ENCODE measurements at regions not wholly inside any gene's neighbourhood (a gene's known extent, or its start where the extent isn't known, plus 50 kb on each side); places are given as distances from the start of the nearest gene placed in this dataset.

DNA sequence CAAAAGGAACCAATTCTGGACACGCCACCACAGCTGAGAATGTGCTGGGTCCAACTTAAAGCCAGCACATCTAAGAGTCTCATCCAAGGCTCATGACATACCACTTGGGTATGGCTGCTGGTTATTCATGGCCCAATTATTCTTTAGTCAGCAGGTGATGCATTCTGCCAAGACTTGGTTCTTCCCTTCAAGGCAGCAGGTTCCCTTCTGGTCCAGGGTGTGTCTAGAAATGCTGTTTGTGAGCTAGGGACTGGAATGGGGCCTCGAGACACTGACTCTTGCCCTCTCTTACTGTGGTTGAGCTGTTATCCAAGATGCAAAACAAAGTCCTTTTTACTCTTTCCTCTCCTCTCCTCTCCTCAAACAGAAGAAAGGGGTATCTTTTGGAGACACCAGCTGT lies 522.6 kb downstream of the HINT1 start:
- no peak overlapping the region for H3K4me3 ChIP-seq (ENCODE audit: low read length in 2 of 2)
- WGBS, 2 donors (ENCODE audit: extremely low coverage in 2 of 2, insufficient read length in 2 of 2, insufficient replicate concordance in 1 of 2): no CpG with 5 or more reads among the region's 2 CpGs

GRCh38 chr5:130627145-130627544 lies 537.9 kb downstream of the HINT1 start:
- Histone ChIP-seq H2BK15ac (ENCODE audit: low read length) (no peak overlapping the region), H3K27ac (replicated peaks; ENCODE audit: low read length) (no peak overlapping the region), H3K4ac (ENCODE audit: low read length) (no peak overlapping the region), H3K23ac (ENCODE audit: low read depth, low read length, poor library complexity) (no peak overlapping the region), H2BK5ac (ENCODE audit: low read length) (no peak overlapping the region), H3K27me3 (ENCODE audit: control insufficient read depth in 3 of 3, insufficient read depth in 3 of 3, low read depth in 1 of 3, low read length in 3 of 3) (no peaks in the 10 kb centered on the region), H3K9ac (ENCODE audit: low read depth, low read length, poor library complexity) (no peak overlapping the region), H3K4me2 (ENCODE audit: insufficient read depth, low read length, poor library complexity, severe bottlenecking) (no peak overlapping the region), H3K14ac (ENCODE audit: low read length) (no peak overlapping the region), H3K9me3 (replicated peaks in 1 of 2; ENCODE audit: control insufficient read depth in 2 of 2, insufficient read depth in 1 of 2, low read depth in 1 of 2, low read length in 2 of 2) (no peaks in the 10 kb centered on the region), H2AK5ac (ENCODE audit: low read depth, low read length) (no peak overlapping the region), H3K79me1 (ENCODE audit: low read depth, low read length) (no peaks in the 10 kb centered on the region), H2BK12ac (ENCODE audit: low read length) (no peak overlapping the region), H2BK120ac (ENCODE audit: low read depth, low read length) (no peak overlapping the region), H3K4me3 (ENCODE audit: low read length in 2 of 2) (no peak overlapping the region), H2AFZ (ENCODE audit: low read length) (no peak overlapping the region), H3K4me1 (ENCODE audit: control insufficient read depth in 2 of 2, insufficient read depth in 1 of 2, low read depth in 1 of 2, low read length in 2 of 2) (no peaks in the 10 kb centered on the region), H4K8ac (ENCODE audit: low read depth, low read length) (no peak overlapping the region), H3K36me3 (replicated peaks in 1 of 2; ENCODE audit: control insufficient read depth in 2 of 2, insufficient read depth in 2 of 2, low read length in 2 of 2) (no peaks in the 10 kb centered on the region), H3K18ac (ENCODE audit: low read length) (no peak overlapping the region), H4K91ac (ENCODE audit: low read depth, low read length, poor library complexity) (no peak overlapping the region)
- DNase-seq (ENCODE audit: low spot score): no peak

More for the DNA sequence above, 522.6 kb downstream of the HINT1 start:
- Histone ChIP-seq H3K14ac (ENCODE audit: low read length) (no peak overlapping the region), H2AK5ac (ENCODE audit: low read depth, low read length) (no peak overlapping the region), H2BK5ac (ENCODE audit: low read length) (no peak overlapping the region), H3K79me1 (ENCODE audit: low read depth, low read length) (no peaks in the 10 kb centered on the region), H4K8ac (ENCODE audit: low read depth, low read length) (no peak overlapping the region), H4K91ac (ENCODE audit: low read depth, low read length, poor library complexity) (no peak overlapping the region), H3K23ac (ENCODE audit: low read depth, low read length, poor library complexity) (no peak overlapping the region), H2BK15ac (ENCODE audit: low read length) (no peak overlapping the region), H3K4ac (ENCODE audit: low read length) (no peak overlapping the region), H2BK12ac (ENCODE audit: low read length) (no peak overlapping the region), H2AFZ (ENCODE audit: low read length) (no peak overlapping the region), H3K4me1 (ENCODE audit: control insufficient read depth in 2 of 2, insufficient read depth in 1 of 2, low read depth in 1 of 2, low read length in 2 of 2) (no peaks in the 10 kb centered on the region), H3K27ac (replicated peaks; ENCODE audit: low read length) (no peak overlapping the region), H3K9ac (ENCODE audit: low read depth, low read length, poor library complexity) (no peak overlapping the region), H2BK120ac (ENCODE audit: low read depth, low read length) (no peak overlapping the region), H3K27me3 (ENCODE audit: control insufficient read depth in 3 of 3, insufficient read depth in 3 of 3, low read depth in 1 of 3, low read length in 3 of 3) (no peaks in the 10 kb centered on the region), H3K18ac (ENCODE audit: low read length) (no peak overlapping the region), H3K36me3 (replicated peaks in 1 of 2; ENCODE audit: control insufficient read depth in 2 of 2, insufficient read depth in 2 of 2, low read length in 2 of 2) (no peaks in the 10 kb centered on the region), H3K4me2 (ENCODE audit: insufficient read depth, low read length, poor library complexity, severe bottlenecking) (no peak overlapping the region), H3K9me3 (replicated peaks in 1 of 2; ENCODE audit: control insufficient read depth in 2 of 2, insufficient read depth in 1 of 2, low read depth in 1 of 2, low read length in 2 of 2) (peaks cover 0 to 4% of the 10 kb centered on the region in 2 donors)
- DNase-seq (ENCODE audit: low spot score): no peak

GRCh38 chr5:130624805-130625204 lies 540.3 kb downstream of the HINT1 start:
- Histone ChIP-seq H3K4me2 (ENCODE audit: insufficient read depth, low read length, poor library complexity, severe bottlenecking) (no peak overlapping the region), H2BK5ac (ENCODE audit: low read length) (no peak overlapping the region), H3K4me1 (ENCODE audit: control insufficient read depth in 2 of 2, insufficient read depth in 1 of 2, low read depth in 1 of 2, low read length in 2 of 2) (no peaks in the 10 kb centered on the region), H3K9ac (ENCODE audit: low read depth, low read length, poor library complexity) (no peak overlapping the region), H2AFZ (ENCODE audit: low read length) (no peak overlapping the region), H4K8ac (ENCODE audit: low read depth, low read length) (no peak overlapping the region), H2BK12ac (ENCODE audit: low read length) (no peak overlapping the region), H3K9me3 (replicated peaks in 1 of 2; ENCODE audit: control insufficient read depth in 2 of 2, insufficient read depth in 1 of 2, low read depth in 1 of 2, low read length in 2 of 2) (no peaks in the 10 kb centered on the region), H3K14ac (ENCODE audit: low read length) (no peak overlapping the region), H3K4me3 (ENCODE audit: low read length in 2 of 2) (no peak overlapping the region), H2BK15ac (ENCODE audit: low read length) (no peak overlapping the region), H3K4ac (ENCODE audit: low read length) (no peak overlapping the region), H3K36me3 (replicated peaks in 1 of 2; ENCODE audit: control insufficient read depth in 2 of 2, insufficient read depth in 2 of 2, low read length in 2 of 2) (no peaks in the 10 kb centered on the region), H3K23ac (ENCODE audit: low read depth, low read length, poor library complexity) (no peak overlapping the region), H2AK5ac (ENCODE audit: low read depth, low read length) (no peak overlapping the region), H4K91ac (ENCODE audit: low read depth, low read length, poor library complexity) (no peak overlapping the region), H2BK120ac (ENCODE audit: low read depth, low read length) (no peak overlapping the region), H3K27me3 (ENCODE audit: control insufficient read depth in 3 of 3, insufficient read depth in 3 of 3, low read depth in 1 of 3, low read length in 3 of 3) (no peaks in the 10 kb centered on the region), H3K18ac (ENCODE audit: low read length) (no peak overlapping the region), H3K79me1 (ENCODE audit: low read depth, low read length) (no peaks in the 10 kb centered on the region), H3K27ac (replicated peaks; ENCODE audit: low read length) (no peak overlapping the region)
- DNase-seq (ENCODE audit: low spot score): no peak

DNA sequence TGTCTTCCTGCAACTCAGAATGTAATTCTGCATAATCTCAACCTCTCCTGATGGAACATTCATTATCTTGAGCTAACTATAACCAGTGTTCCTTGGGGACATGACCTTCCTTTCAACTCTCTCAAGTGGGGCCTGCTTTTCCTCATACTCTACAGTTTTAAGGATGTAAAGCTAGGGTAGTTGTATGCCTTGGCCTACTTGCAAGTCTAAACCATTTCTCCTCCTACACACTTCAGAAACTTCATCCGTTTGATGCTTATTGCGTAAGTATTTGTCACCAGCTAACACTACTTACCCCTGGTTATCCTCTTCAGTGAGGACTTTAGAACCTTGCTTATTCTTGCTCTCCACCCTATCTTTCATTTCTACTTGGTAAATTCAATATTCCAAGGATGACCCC lies 548.9 kb downstream of the HINT1 start:
- no peak overlapping the region for H2BK12ac ChIP-seq (ENCODE audit: low read length)
- H3K23ac ChIP-seq (ENCODE audit: low read depth, low read length, poor library complexity): no peak overlapping the region
- no peaks in the 10 kb centered on the region for H3K4me1 ChIP-seq (ENCODE audit: control insufficient read depth in 2 of 2, insufficient read depth in 1 of 2, low read depth in 1 of 2, low read length in 2 of 2)
- H3K9me3 ChIP-seq (replicated peaks in 1 of 2; ENCODE audit: control insufficient read depth in 2 of 2, insufficient read depth in 1 of 2, low read depth in 1 of 2, low read length in 2 of 2): peaks cover 0 to 2% of the 10 kb centered on the region in 2 donors
- H3K14ac ChIP-seq (ENCODE audit: low read length): no peak overlapping the region
- no peak overlapping the region for H3K4ac ChIP-seq (ENCODE audit: low read length)
- no peak overlapping the region for H3K4me2 ChIP-seq (ENCODE audit: insufficient read depth, low read length, poor library complexity, severe bottlenecking)
- no peak overlapping the region for H2AFZ ChIP-seq (ENCODE audit: low read length)
- WGBS, 2 donors (ENCODE audit: extremely low coverage in 2 of 2, insufficient read length in 2 of 2, insufficient replicate concordance in 1 of 2): no CpG with 5 or more reads among the region's 2 CpGs
- DNase-seq (ENCODE audit: low spot score): no peak
- no peak overlapping the region for H3K27ac ChIP-seq (replicated peaks; ENCODE audit: low read length)
- H3K79me1 ChIP-seq (ENCODE audit: low read depth, low read length): no peaks in the 10 kb centered on the region
- H3K18ac ChIP-seq (ENCODE audit: low read length): no peak overlapping the region
- H2BK120ac ChIP-seq (ENCODE audit: low read depth, low read length): no peak overlapping the region
- no peak overlapping the region for H3K4me3 ChIP-seq (ENCODE audit: low read length in 2 of 2)
- no peak overlapping the region for H2BK5ac ChIP-seq (ENCODE audit: low read length)
- H4K91ac ChIP-seq (ENCODE audit: low read depth, low read length, poor library complexity): no peak overlapping the region
- H3K27me3 ChIP-seq (ENCODE audit: control insufficient read depth in 3 of 3, insufficient read depth in 3 of 3, low read depth in 1 of 3, low read length in 3 of 3): no peaks in the 10 kb centered on the region
- no peak overlapping the region for H2AK5ac ChIP-seq (ENCODE audit: low read depth, low read length)
- H4K8ac ChIP-seq (ENCODE audit: low read depth, low read length): no peak overlapping the region
- no peaks in the 10 kb centered on the region for H3K36me3 ChIP-seq (replicated peaks in 1 of 2; ENCODE audit: control insufficient read depth in 2 of 2, insufficient read depth in 2 of 2, low read length in 2 of 2)
- H3K9ac ChIP-seq (ENCODE audit: low read depth, low read length, poor library complexity): no peak overlapping the region
- no peak overlapping the region for H2BK15ac ChIP-seq (ENCODE audit: low read length)

Data from neuronal stem cell (in vitro differentiated cells).